Immature natural killer cell (primary cell): ENCODE measurements at regions not wholly inside any gene's neighbourhood (a gene's known extent, or its start where the extent isn't known, plus 50 kb on each side); places are given as distances from the start of the nearest gene placed in this dataset.
"Not testable (repeated sequence)": the region's sequence is repeated elsewhere in the genome, so short reads cannot be mapped to it uniquely, and the experiment has no call there.

Source experiments
- DNase-seq, 3 donors: peaks; one replicate each; pipeline ENCODE4 v3.0.0; 2022; ENCODE audit warnings: mixed read lengths in 1 of 3
- H3K27ac Mint-ChIP-seq, 6 donors: one replicate each; pipeline ENCODE4 v1.8.0; 2020; ENCODE audit warnings: mixed read lengths in 6 of 6, mild to moderate bottlenecking in 5 of 6, inconsistent platforms in 4 of 6, moderate library complexity in 3 of 6
- H3K27me3 Mint-ChIP-seq, 3 donors: one replicate each; pipeline ENCODE4 v1.8.0; 2020 to 2021; ENCODE audit warnings: low read depth in 3 of 3, mild to moderate bottlenecking in 3 of 3, mixed read lengths in 3 of 3, moderate library complexity in 3 of 3, inconsistent platforms in 1 of 3
- H3K36me3 Mint-ChIP-seq, 3 donors: one replicate each; pipeline ENCODE4 v1.8.0; 2020; ENCODE audit warnings: mixed read lengths in 3 of 3, inconsistent platforms in 2 of 3, mild to moderate bottlenecking in 2 of 3
- H3K4me1 Mint-ChIP-seq, 2 donors: one replicate each; pipeline ENCODE4 v1.8.0; 2020; ENCODE audit warnings: inconsistent platforms in 2 of 2, mild to moderate bottlenecking in 2 of 2, mixed read lengths in 2 of 2, moderate library complexity in 1 of 2
- H3K4me3 Mint-ChIP-seq, 5 donors: one replicate each; pipeline ENCODE4 v1.8.0; 2020; ENCODE audit warnings: mild to moderate bottlenecking in 5 of 5, mixed read lengths in 5 of 5, inconsistent platforms in 3 of 5, moderate library complexity in 3 of 5
- H3K9me3 Mint-ChIP-seq, 6 donors: one replicate each; pipeline ENCODE4 v1.8.0; 2020; ENCODE audit warnings: mild to moderate bottlenecking in 6 of 6, mixed read lengths in 6 of 6, inconsistent platforms in 4 of 6, moderate library complexity in 3 of 6

GRCh38 chr17:64742326-64742725 is 80.2 kb upstream of the SMURF2 start:
- DNase-seq, result no peak
- Mint-ChIP-seq H3K4me3 (no peak overlapping the region), H3K27me3 (peaks cover 0 to 1% (median 0%) of the 10 kb centered on the region in 3 donors), H3K9me3 (no peaks in the 10 kb centered on the region), H3K36me3 (no peaks in the 10 kb centered on the region), H3K4me1 (peaks cover 0 to 7% of the 10 kb centered on the region in 2 donors), H3K27ac (no peak overlapping the region)

GRCh38 chr17:64741916-64742315 is 79.8 kb upstream of the SMURF2 start:
- not testable (repeated sequence) for H3K4me3 Mint-ChIP-seq, H3K27ac Mint-ChIP-seq, DNase-seq, H3K36me3 Mint-ChIP-seq, H3K9me3 Mint-ChIP-seq, H3K27me3 Mint-ChIP-seq
- H3K4me1 Mint-ChIP-seq, result peaks cover 3 to 11% of the 10 kb centered on the region in 2 donors

- H3K4me1 Mint-ChIP-seq, result peaks cover 10 to 16% of the 10 kb centered on the region in 2 donors
- H3K27ac Mint-ChIP-seq, result no peak overlapping the region
- no peak overlapping the region for H3K4me3 Mint-ChIP-seq
- H3K36me3 Mint-ChIP-seq, result no peaks in the 10 kb centered on the region
- H3K27me3 Mint-ChIP-seq, result peaks cover 0 to 1% (median 0%) of the 10 kb centered on the region in 3 donors
- no peak for DNase-seq
- no peaks in the 10 kb centered on the region for H3K9me3 Mint-ChIP-seq
Observed at GRCh38 chr17:64741038-64741641, 79.0 kb upstream of the SMURF2 start.

GRCh38 chr17:64739316-64740058 is 77.4 kb upstream of the SMURF2 start:
- no peak overlapping the region for H3K27ac Mint-ChIP-seq
- no peaks in the 10 kb centered on the region for H3K9me3 Mint-ChIP-seq
- DNase-seq, result no peak
- no peak overlapping the region for H3K4me3 Mint-ChIP-seq
- H3K4me1 Mint-ChIP-seq, result peaks cover 11 to 16% of the 10 kb centered on the region in 2 donors
- H3K36me3 Mint-ChIP-seq, result no peaks in the 10 kb centered on the region
- peaks cover 0 to 1% (median 0%) of the 10 kb centered on the region in 3 donors for H3K27me3 Mint-ChIP-seq

GRCh38 chr17:64736804-64737492 is 74.8 kb upstream of the SMURF2 start:
- no peaks in the 10 kb centered on the region for H3K36me3 Mint-ChIP-seq
- peak overlapping the region in 1 of 5 donors; percentile 30 for H3K4me3 Mint-ChIP-seq
- peaks cover 11 to 16% of the 10 kb centered on the region in 2 donors for H3K4me1 Mint-ChIP-seq
- H3K9me3 Mint-ChIP-seq, result no peaks in the 10 kb centered on the region
- peak overlapping the region in 1 of 6 donors; percentile 35 for H3K27ac Mint-ChIP-seq
- H3K27me3 Mint-ChIP-seq, result peaks cover 0 to 1% (median 0%) of the 10 kb centered on the region in 3 donors
- DNase-seq, result peak; percentile 41 to 54 (median 50)

GRCh38 chr17:64732336-64733006 is 70.4 kb upstream of the SMURF2 start:
- Mint-ChIP-seq H3K36me3 (no peaks in the 10 kb centered on the region), H3K4me3 (no peak overlapping the region), H3K4me1 (peaks cover 10 to 11% of the 10 kb centered on the region in 2 donors), H3K27me3 (peaks cover 0 to 3% (median 0%) of the 10 kb centered on the region in 3 donors), H3K9me3 (no peaks in the 10 kb centered on the region), H3K27ac (no peak overlapping the region)
- no peak for DNase-seq

GRCh38 chr17:64730023-64730422 is 67.9 kb upstream of the SMURF2 start:
- H3K9me3 Mint-ChIP-seq, H3K36me3 Mint-ChIP-seq, DNase-seq, H3K4me3 Mint-ChIP-seq, H3K4me1 Mint-ChIP-seq, H3K27me3 Mint-ChIP-seq: not testable (repeated sequence)
- H3K27ac Mint-ChIP-seq, result peak overlapping the region in 1 of 6 donors; percentile 29

- DNase-seq, result no peak
- peaks cover 0 to 5% (median 0%) of the 10 kb centered on the region in 3 donors for H3K27me3 Mint-ChIP-seq
- H3K4me3 Mint-ChIP-seq, result no peak overlapping the region
- no peaks in the 10 kb centered on the region for H3K4me1 Mint-ChIP-seq
- no peaks in the 10 kb centered on the region for H3K9me3 Mint-ChIP-seq
- H3K27ac Mint-ChIP-seq, result no peak overlapping the region
- no peaks in the 10 kb centered on the region for H3K36me3 Mint-ChIP-seq
Observed at GRCh38 chr17:64729201-64729600, 67.1 kb upstream of the SMURF2 start.

- Mint-ChIP-seq H3K27me3 (peaks cover 0 to 5% (median 0%) of the 10 kb centered on the region in 3 donors), H3K9me3 (no peaks in the 10 kb centered on the region), H3K36me3 (no peaks in the 10 kb centered on the region), H3K4me3 (no peak overlapping the region), H3K27ac (no peak overlapping the region), H3K4me1 (no peaks in the 10 kb centered on the region)
- DNase-seq, result no peak
Observed at GRCh38 chr17:64728041-64728695, 66.1 kb upstream of the SMURF2 start.

GRCh38 chr17:64726025-64726424 is 63.9 kb upstream of the SMURF2 start:
- not testable (repeated sequence) for H3K4me3 Mint-ChIP-seq, H3K36me3 Mint-ChIP-seq

GRCh38 chr17:64724246-64724645 is 62.1 kb upstream of the SMURF2 start:
- H3K36me3 Mint-ChIP-seq, H3K27ac Mint-ChIP-seq, H3K27me3 Mint-ChIP-seq, H3K4me3 Mint-ChIP-seq, H3K4me1 Mint-ChIP-seq, DNase-seq, H3K9me3 Mint-ChIP-seq: not testable (repeated sequence)

More at GRCh38 chr17:64726025-64726424, 63.9 kb upstream of the SMURF2 start:
- DNase-seq, H3K9me3 Mint-ChIP-seq, H3K4me1 Mint-ChIP-seq, H3K27me3 Mint-ChIP-seq: not testable (repeated sequence)
- peak overlapping the region in 1 of 6 donors; percentile 8 for H3K27ac Mint-ChIP-seq

- no peak overlapping the region for H3K4me3 Mint-ChIP-seq
- peak overlapping the region in 1 of 6 donors; percentile 48 for H3K27ac Mint-ChIP-seq
- H3K9me3 Mint-ChIP-seq, result no peaks in the 10 kb centered on the region
- H3K27me3 Mint-ChIP-seq, result peaks cover 0 to 2% (median 0%) of the 10 kb centered on the region in 3 donors
- no peaks in the 10 kb centered on the region for H3K4me1 Mint-ChIP-seq
- DNase-seq, result no peak
- H3K36me3 Mint-ChIP-seq, result no peaks in the 10 kb centered on the region
Observed at GRCh38 chr17:64723781-64724180, 61.7 kb upstream of the SMURF2 start.

- not testable (repeated sequence) for H3K4me1 Mint-ChIP-seq, H3K9me3 Mint-ChIP-seq, H3K36me3 Mint-ChIP-seq, H3K27ac Mint-ChIP-seq, DNase-seq, H3K27me3 Mint-ChIP-seq, H3K4me3 Mint-ChIP-seq
Observed at GRCh38 chr17:64721556-64721955, 59.4 kb upstream of the SMURF2 start.
